RWPE2 (cell line): ENCODE measurements at regions not wholly inside any gene's neighbourhood (a gene's known extent, or its start where the extent isn't known, plus 50 kb on each side); places are given as distances from the start of the nearest gene placed in this dataset.
"Not testable (repeated sequence)": the region's sequence is repeated elsewhere in the genome, so short reads cannot be mapped to it uniquely, and the experiment has no call there.

Experiments used
- ATAC-seq: fragments of 200-7000 bp; cut with Tn5 transposase; 3 replicates; pipeline ENCODE4 v1.9.1; 2021; ENCODE audit warnings: low read depth
- DNase-seq: peaks from one replicate; pipeline ENCODE4 v3.0.0-alpha.2; 2020; ENCODE audit warnings: low spot score
- H3K27ac ChIP-seq: fragments of 450-650 bp; 2 replicates; pipeline ENCODE4 v1.5.1; 2017; ENCODE audit warnings: mild to moderate bottlenecking; ENCODE audit not compliant: poor library complexity, severe bottlenecking
- H3K27me3 ChIP-seq: fragments of 250-450 bp; sonication (Bioruptor Pico); 2 replicates; pipeline ENCODE4 v1.5.1; 2021; ENCODE audit warnings: mild to moderate bottlenecking, moderate library complexity; ENCODE audit not compliant: insufficient read depth, poor library complexity, severe bottlenecking
- H3K36me3 ChIP-seq: fragments of 250-450 bp; sonication (Bioruptor Pico); 2 replicates; pipeline ENCODE4 v1.5.1; 2020; ENCODE audit warnings: low read depth, mild to moderate bottlenecking, moderate library complexity
- H3K4me1 ChIP-seq: fragments of 250-450 bp; sonication (Bioruptor Pico); 2 replicates; pipeline ENCODE4 v1.5.1; 2021; ENCODE audit warnings: mild to moderate bottlenecking, moderate library complexity; ENCODE audit not compliant: insufficient read depth, poor library complexity, severe bottlenecking
- H3K4me3 ChIP-seq: fragments of 250-450 bp; sonication (Bioruptor Pico); 2 replicates; pipeline ENCODE4 v1.5.1; 2021; ENCODE audit warnings: mild to moderate bottlenecking, moderate library complexity; ENCODE audit not compliant: severe bottlenecking
- H3K9me3 ChIP-seq: fragments of 250-450 bp; sonication (Bioruptor Pico); 2 replicates; pipeline ENCODE4 v1.5.1; 2021; ENCODE audit warnings: mild to moderate bottlenecking, moderate library complexity; ENCODE audit not compliant: severe bottlenecking
- TF ChIP-seq, protein P1 (sequence below): fragments of 450-650 bp; IDR thresholded peaks from one replicate; pipeline ENCODE4 v1.5.1; 2017; ENCODE audit warnings: mild to moderate bottlenecking, moderate library complexity; ENCODE audit not compliant: poor library complexity, severe bottlenecking

DNA sequence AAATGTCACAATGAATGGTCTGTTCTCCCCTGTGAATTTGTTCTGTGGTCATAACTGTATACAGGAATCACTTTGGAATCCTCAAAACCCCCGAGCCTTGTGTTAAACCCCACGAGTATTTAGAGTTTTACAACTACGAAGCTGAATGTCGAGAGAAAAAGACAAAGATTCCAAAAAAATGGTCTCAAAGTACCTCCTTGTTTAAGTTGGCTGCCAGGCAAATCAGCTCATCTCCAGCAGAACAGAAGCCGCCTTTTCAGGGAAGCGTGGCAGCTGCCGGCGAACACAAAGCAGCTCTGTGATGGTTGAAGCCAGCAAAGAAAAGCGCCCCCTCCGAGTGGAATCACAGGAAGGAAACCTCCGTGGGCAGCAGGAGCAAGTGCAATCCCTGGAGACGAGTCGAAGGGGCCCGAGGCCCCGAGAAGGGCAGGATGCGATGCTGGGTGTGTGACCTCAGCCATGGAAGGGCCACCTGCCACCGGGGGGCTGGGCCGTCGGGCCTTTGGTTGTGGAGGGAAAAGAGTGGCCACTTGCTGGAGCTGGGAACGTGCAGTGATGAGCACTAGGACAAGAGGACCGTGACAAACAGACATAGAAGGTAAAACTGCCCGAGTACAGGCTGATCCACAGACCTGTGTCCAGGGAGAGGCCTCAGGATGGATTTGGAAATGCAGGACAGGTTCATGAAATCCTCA is 706.4 kb downstream of the SEMA5A start:
- H3K9me3 ChIP-seq, result no peaks in the 10 kb centered on the region
- DNase-seq, result no peak
- TF ChIP-seq, protein P1, sequence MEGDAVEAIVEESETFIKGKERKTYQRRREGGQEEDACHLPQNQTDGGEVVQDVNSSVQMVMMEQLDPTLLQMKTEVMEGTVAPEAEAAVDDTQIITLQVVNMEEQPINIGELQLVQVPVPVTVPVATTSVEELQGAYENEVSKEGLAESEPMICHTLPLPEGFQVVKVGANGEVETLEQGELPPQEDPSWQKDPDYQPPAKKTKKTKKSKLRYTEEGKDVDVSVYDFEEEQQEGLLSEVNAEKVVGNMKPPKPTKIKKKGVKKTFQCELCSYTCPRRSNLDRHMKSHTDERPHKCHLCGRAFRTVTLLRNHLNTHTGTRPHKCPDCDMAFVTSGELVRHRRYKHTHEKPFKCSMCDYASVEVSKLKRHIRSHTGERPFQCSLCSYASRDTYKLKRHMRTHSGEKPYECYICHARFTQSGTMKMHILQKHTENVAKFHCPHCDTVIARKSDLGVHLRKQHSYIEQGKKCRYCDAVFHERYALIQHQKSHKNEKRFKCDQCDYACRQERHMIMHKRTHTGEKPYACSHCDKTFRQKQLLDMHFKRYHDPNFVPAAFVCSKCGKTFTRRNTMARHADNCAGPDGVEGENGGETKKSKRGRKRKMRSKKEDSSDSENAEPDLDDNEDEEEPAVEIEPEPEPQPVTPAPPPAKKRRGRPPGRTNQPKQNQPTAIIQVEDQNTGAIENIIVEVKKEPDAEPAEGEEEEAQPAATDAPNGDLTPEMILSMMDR, result no peak
- no peaks in the 10 kb centered on the region for H3K27me3 ChIP-seq
- ATAC-seq, result no peak
- H3K4me3 ChIP-seq, result no peak overlapping the region
- no peaks in the 10 kb centered on the region for H3K4me1 ChIP-seq
- H3K27ac ChIP-seq, result no peak overlapping the region
- H3K36me3 ChIP-seq, result no peaks in the 10 kb centered on the region

DNA sequence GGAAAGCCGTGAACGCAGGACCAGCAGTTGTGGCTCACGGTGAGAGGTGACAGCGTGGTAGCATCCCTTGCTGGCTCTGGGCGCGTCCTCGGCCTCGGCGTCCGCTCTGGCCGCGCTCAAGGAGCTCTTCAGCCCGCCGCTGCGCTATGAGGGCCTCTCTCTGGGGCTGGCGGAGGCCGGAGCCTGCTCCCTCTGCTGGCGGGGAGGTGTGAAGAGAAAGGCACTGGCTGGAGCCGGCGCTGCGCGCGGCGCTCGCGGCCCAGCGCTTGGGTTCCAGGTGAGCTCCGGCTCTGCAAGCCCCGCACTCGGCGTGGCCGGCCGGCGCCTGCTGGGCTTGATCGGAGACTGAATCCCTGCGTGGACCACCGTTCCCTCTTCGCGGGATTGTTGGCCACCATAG is 705.6 kb downstream of the SEMA5A start:
- H3K9me3 ChIP-seq, result no peaks in the 10 kb centered on the region
- no peaks in the 10 kb centered on the region for H3K4me1 ChIP-seq
- no peak overlapping the region for H3K4me3 ChIP-seq
- DNase-seq (no peak), ATAC-seq (no peak)
- TF ChIP-seq, protein P1, result no peak
- no peak overlapping the region for H3K27ac ChIP-seq
- no peaks in the 10 kb centered on the region for H3K27me3 ChIP-seq
- H3K36me3 ChIP-seq, result no peaks in the 10 kb centered on the region

DNA sequence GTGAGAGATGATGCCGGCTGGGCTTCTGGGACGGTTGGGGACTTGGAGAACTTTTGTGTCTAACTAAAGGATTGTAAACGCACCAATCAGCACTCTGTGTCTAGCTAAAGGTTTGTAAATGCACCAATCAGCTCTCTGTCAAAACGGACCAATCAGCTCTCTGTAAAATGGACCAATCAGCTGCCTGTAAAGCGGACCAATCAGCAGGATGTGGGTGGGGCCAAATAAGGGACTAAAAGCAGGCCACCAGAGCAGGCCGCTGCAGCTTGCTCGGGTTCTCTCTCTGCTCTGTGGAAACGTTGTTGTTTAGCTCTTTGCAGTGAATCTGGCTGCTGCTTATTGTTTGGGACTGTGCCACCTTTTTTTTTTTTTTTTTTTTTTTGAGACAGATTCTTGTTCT is 705.1 kb downstream of the SEMA5A start:
- not testable (repeated sequence) for H3K27ac ChIP-seq, DNase-seq, H3K4me3 ChIP-seq, H3K36me3 ChIP-seq, H3K9me3 ChIP-seq, H3K4me1 ChIP-seq, H3K27me3 ChIP-seq, ATAC-seq

DNA sequence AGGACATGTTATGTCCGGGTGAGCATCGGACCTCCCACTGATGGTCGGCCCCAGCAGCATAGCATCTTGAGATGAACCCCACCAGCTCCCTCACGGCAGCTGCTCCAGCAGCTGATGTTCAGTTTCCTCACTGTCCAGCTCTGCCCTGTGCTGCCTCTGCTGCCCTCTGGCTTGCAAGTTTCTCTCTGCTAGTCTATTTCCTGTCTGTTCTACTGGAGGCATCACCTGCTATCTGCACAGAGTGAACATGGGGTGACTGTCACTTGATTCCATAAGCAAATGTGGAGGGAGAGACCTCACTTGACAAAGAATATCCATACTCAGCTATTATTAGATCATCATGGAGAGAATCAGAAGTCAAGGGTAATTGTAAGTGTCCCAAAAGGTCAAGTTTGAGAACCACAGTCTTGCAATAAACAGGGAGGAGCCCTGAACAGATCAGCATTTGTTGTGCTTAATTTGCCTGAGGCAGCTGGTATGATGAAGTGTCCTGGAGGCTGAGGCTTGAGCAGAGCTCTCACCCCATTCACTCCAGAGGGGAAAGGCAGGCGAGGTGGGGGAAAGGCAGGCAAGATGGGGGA is 702.8 kb downstream of the SEMA5A start:
- Histone ChIP-seq H3K36me3 (no peaks in the 10 kb centered on the region), H3K27me3 (no peaks in the 10 kb centered on the region), H3K9me3 (no peaks in the 10 kb centered on the region), H3K4me1 (no peaks in the 10 kb centered on the region), H3K4me3 (no peak overlapping the region), H3K27ac (no peak overlapping the region)
- ATAC-seq, result peak; percentile 81; the same call in 2 of the 3 replicates
- TF ChIP-seq, protein P1, result peak; percentile 66
- no peak for DNase-seq

DNA sequence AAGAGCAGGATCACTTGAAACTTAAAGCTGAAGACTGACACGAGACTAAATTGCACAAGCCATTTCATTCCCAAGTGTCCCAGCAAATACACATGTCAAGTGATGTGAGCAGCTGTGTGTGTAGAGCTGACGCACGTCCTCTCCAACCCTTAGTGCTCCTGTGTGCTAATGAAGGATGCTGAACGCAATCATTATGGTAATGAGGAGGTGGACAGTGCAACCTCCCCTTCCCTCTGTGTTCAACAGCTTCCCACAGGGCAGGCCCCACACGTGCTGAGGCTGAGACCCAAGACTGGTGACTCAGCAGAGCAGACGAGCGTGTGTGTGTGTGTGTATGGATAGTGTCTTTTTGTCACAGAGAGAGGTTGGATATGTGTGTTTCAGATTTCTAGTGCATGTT is 702.1 kb downstream of the SEMA5A start:
- H3K27ac ChIP-seq, result no peak overlapping the region
- ATAC-seq (no peak), DNase-seq (no peak)
- TF ChIP-seq, protein P1, result no peak
- no peaks in the 10 kb centered on the region for H3K36me3 ChIP-seq
- peaks cover under 1% of the 10 kb centered on the region for H3K4me1 ChIP-seq
- no peaks in the 10 kb centered on the region for H3K9me3 ChIP-seq
- no peaks in the 10 kb centered on the region for H3K27me3 ChIP-seq
- H3K4me3 ChIP-seq, result no peak overlapping the region
